H9 (cell line): ENCODE measurements at regions not wholly inside any gene's neighbourhood (a gene's known extent, or its start where the extent isn't known, plus 50 kb on each side); places are given as distances from the start of the nearest gene placed in this dataset.
A peak's percentile ranks its signal among the peaks of the same experiment; 100 is the strongest.
"Not testable (repeated sequence)": the region's sequence is repeated elsewhere in the genome, so short reads cannot be mapped to it uniquely, and the experiment has no call there.

Experiments
- DNase-seq: peaks from one replicate; pipeline ENCODE4 v3.0.0-alpha.2; 2017
- H2AFZ ChIP-seq: one replicate; pipeline ENCODE4 v1.6.1; 2013; ENCODE audit warnings: mild to moderate bottlenecking, low read length, control low read depth, moderate library complexity
- H2AK5ac ChIP-seq: 2 replicates; pipeline ENCODE4 v1.6.1; 2013; ENCODE audit warnings: low read length, control low read depth, mixed read lengths; ENCODE audit not compliant: insufficient read length
- H2BK120ac ChIP-seq: one replicate; pipeline ENCODE4 v1.6.1; 2013; ENCODE audit warnings: low read depth, mild to moderate bottlenecking, low read length, control low read depth, inconsistent platforms; ENCODE audit not compliant: poor library complexity, severe bottlenecking
- H2BK12ac ChIP-seq: 2 replicates; pipeline ENCODE4 v1.6.1; 2013; ENCODE audit warnings: low read length, control low read depth, mixed read lengths, low read depth; ENCODE audit not compliant: insufficient read length
- H2BK15ac ChIP-seq: 2 replicates; pipeline ENCODE4 v1.6.1; 2013; ENCODE audit warnings: low read depth, low read length, control low read depth
- H2BK20ac ChIP-seq: one replicate; pipeline ENCODE4 v1.6.1; 2013; ENCODE audit warnings: low read depth, mild to moderate bottlenecking, low read length, control low read depth, inconsistent platforms; ENCODE audit not compliant: poor library complexity, severe bottlenecking
- H2BK5ac ChIP-seq: 2 replicates; pipeline ENCODE4 v1.6.1; 2013; ENCODE audit warnings: low read length, control low read depth, mixed read lengths; ENCODE audit not compliant: insufficient read length
- H3K14ac ChIP-seq: 2 replicates; pipeline ENCODE4 v1.6.1; 2013; ENCODE audit warnings: low read length, control low read depth; ENCODE audit not compliant: insufficient read depth
- H3K18ac ChIP-seq: 2 replicates; pipeline ENCODE4 v1.6.1; 2013; ENCODE audit warnings: low read depth, mild to moderate bottlenecking, mixed read lengths, low read length, control low read depth; ENCODE audit not compliant: insufficient read length
- H3K23ac ChIP-seq: 2 replicates; pipeline ENCODE4 v1.6.1; 2013; ENCODE audit warnings: low read length, control low read depth, mixed read lengths, low read depth; ENCODE audit not compliant: insufficient read length
- H3K23me2 ChIP-seq: 2 replicates; pipeline ENCODE4 v1.6.1; 2013; ENCODE audit warnings: low read depth, mild to moderate bottlenecking, mixed read lengths, low read length, control low read depth; ENCODE audit not compliant: insufficient read length, poor library complexity, severe bottlenecking
- H3K27ac ChIP-seq: 2 replicates; pipeline ENCODE4 v1.5.1; 2013; ENCODE audit warnings: low read length, control low read depth, mixed read lengths, low read depth; ENCODE audit not compliant: insufficient read length
- H3K27me3 ChIP-seq: 2 replicates; pipeline ENCODE4 v1.6.1; 2013; ENCODE audit warnings: low read length, control low read depth, inconsistent platforms; ENCODE audit not compliant: insufficient read depth
- H3K4ac ChIP-seq: 2 replicates; pipeline ENCODE4 v1.6.1; 2013; ENCODE audit warnings: low read depth, mild to moderate bottlenecking, control low read depth, inconsistent platforms, low read length, moderate library complexity
- H3K4me1 ChIP-seq: 2 replicates; pipeline ENCODE4 v1.6.1; 2013; ENCODE audit warnings: low read length, control low read depth, inconsistent platforms; ENCODE audit not compliant: insufficient read depth
- H3K4me2 ChIP-seq: 2 replicates; pipeline ENCODE4 v1.6.1; 2013; ENCODE audit warnings: low read length, control low read depth, mixed read lengths; ENCODE audit not compliant: insufficient read length, insufficient read depth
- H3K56ac ChIP-seq: 2 replicates; pipeline ENCODE4 v1.6.1; 2013; ENCODE audit warnings: low read depth, mild to moderate bottlenecking, mixed read lengths, low read length, control low read depth; ENCODE audit not compliant: insufficient read length
- H3K79me1 ChIP-seq: 2 replicates; pipeline ENCODE4 v1.6.1; 2013; ENCODE audit warnings: low read depth, mild to moderate bottlenecking, moderate library complexity, low read length, control low read depth, inconsistent platforms; ENCODE audit not compliant: insufficient read depth, poor library complexity, severe bottlenecking
- H3K79me2 ChIP-seq: 2 replicates; pipeline ENCODE4 v1.6.1; 2013; ENCODE audit warnings: low read length, control low read depth, inconsistent platforms; ENCODE audit not compliant: insufficient read depth
- H3K9ac ChIP-seq: 2 replicates; pipeline ENCODE4 v1.6.1; 2013; ENCODE audit warnings: low read length, control low read depth, mixed read lengths; ENCODE audit not compliant: insufficient read length; ENCODE audit errors: extremely low read depth
- H3K9me3 ChIP-seq: one replicate; pipeline ENCODE4 v1.6.1; 2013; ENCODE audit warnings: low read depth, low read length, inconsistent platforms; ENCODE audit not compliant: control insufficient read depth
- H3T11ph ChIP-seq: one replicate; pipeline ENCODE4 v1.6.1; 2013; ENCODE audit warnings: mild to moderate bottlenecking, low read length, control low read depth, inconsistent platforms
- H4K20me1 ChIP-seq: one replicate; pipeline ENCODE4 v1.6.1; 2013; ENCODE audit not compliant: control insufficient read depth, insufficient read length, insufficient read depth
- H4K5ac ChIP-seq: 2 replicates; pipeline ENCODE4 v1.6.1; 2013; ENCODE audit warnings: low read depth, mild to moderate bottlenecking, mixed read lengths, low read length, control low read depth; ENCODE audit not compliant: insufficient read length
- H4K8ac ChIP-seq: replicated peaks from 2 replicates; pipeline ENCODE4 v1.6.1; 2013; ENCODE audit warnings: low read length, control low read depth, mixed read lengths, low read depth; ENCODE audit not compliant: insufficient read length
- H4K91ac ChIP-seq: 2 replicates; pipeline ENCODE4 v1.6.1; 2013; ENCODE audit warnings: low read depth, mild to moderate bottlenecking, moderate library complexity, mixed read lengths, low read length, control low read depth; ENCODE audit not compliant: insufficient read length
- H3K27ac Mint-ChIP-seq, 3 experiments: 2 replicates in 2 of 3; 3 replicates in 1 of 3; pipeline ENCODE4 v1.8.0; 2020 to 2021; ENCODE audit warnings: mixed read lengths in 3 of 3, mild to moderate bottlenecking in 1 of 3, moderate library complexity in 1 of 3
- H3K27me3 Mint-ChIP-seq: 2 replicates; pipeline ENCODE4 v1.8.0; 2021; ENCODE audit warnings: low read depth, mild to moderate bottlenecking, moderate library complexity, mixed read lengths
- H3K36me3 Mint-ChIP-seq, 3 experiments: 2 replicates in 2 of 3; 3 replicates in 1 of 3; pipeline ENCODE4 v1.8.0; 2020 to 2021; ENCODE audit warnings: low read depth in 3 of 3, mixed read lengths in 3 of 3; ENCODE audit not compliant: insufficient read depth in 1 of 3
- H3K4me1 Mint-ChIP-seq, 2 experiments: 2 replicates each; pipeline ENCODE4 v1.8.0; 2020; ENCODE audit warnings: mixed read lengths in 2 of 2
- H3K4me3 Mint-ChIP-seq, 2 experiments: 2 replicates in 1 of 2; 3 replicates in 1 of 2; pipeline ENCODE4 v1.8.0; 2020 to 2021; ENCODE audit warnings: mild to moderate bottlenecking in 2 of 2, mixed read lengths in 2 of 2, moderate library complexity in 1 of 2
- H3K9me3 Mint-ChIP-seq, 2 experiments: 2 replicates in 1 of 2; 3 replicates in 1 of 2; pipeline ENCODE4 v1.8.0; 2020; ENCODE audit warnings: mild to moderate bottlenecking in 2 of 2, mixed read lengths in 2 of 2, moderate library complexity in 1 of 2
- WGBS: extraction: QIAGEN DNeasy Blood & Tissue Kit; methylation state at CpG from one replicate; pipeline ENCODE4 v1.1.7; 2013; ENCODE audit warnings: missing lambda C conversion rate, low lambda C conversion rate, mixed read lengths; ENCODE audit not compliant: insufficient read length; ENCODE audit errors: extremely low coverage; 5-methylcytosine and 5-hydroxymethylcytosine counted together
- TF ChIP-seq, protein P1 (sequence below): fragments of 200-600 bp; sonication (generic); conservative IDR thresholded peaks from 3 replicates; pipeline ENCODE4 v1.8.0; 2021; ENCODE audit warnings: antibody characterized with exemption, mild to moderate bottlenecking

- TF ChIP-seq, protein P1, sequence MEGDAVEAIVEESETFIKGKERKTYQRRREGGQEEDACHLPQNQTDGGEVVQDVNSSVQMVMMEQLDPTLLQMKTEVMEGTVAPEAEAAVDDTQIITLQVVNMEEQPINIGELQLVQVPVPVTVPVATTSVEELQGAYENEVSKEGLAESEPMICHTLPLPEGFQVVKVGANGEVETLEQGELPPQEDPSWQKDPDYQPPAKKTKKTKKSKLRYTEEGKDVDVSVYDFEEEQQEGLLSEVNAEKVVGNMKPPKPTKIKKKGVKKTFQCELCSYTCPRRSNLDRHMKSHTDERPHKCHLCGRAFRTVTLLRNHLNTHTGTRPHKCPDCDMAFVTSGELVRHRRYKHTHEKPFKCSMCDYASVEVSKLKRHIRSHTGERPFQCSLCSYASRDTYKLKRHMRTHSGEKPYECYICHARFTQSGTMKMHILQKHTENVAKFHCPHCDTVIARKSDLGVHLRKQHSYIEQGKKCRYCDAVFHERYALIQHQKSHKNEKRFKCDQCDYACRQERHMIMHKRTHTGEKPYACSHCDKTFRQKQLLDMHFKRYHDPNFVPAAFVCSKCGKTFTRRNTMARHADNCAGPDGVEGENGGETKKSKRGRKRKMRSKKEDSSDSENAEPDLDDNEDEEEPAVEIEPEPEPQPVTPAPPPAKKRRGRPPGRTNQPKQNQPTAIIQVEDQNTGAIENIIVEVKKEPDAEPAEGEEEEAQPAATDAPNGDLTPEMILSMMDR: no peak
- WGBS: no CpG with 5 or more reads among the region's 22 CpGs
- Histone ChIP-seq H4K20me1 (no peaks in the 10 kb centered on the region), H3K18ac (no peak overlapping the region), H3K14ac (no peak overlapping the region), H2BK15ac (no peak overlapping the region), H3K79me1 (no peaks in the 10 kb centered on the region), H3K4me1 (no peaks in the 10 kb centered on the region), H2BK120ac (no peak overlapping the region), H3K4ac (no peak overlapping the region), H3T11ph (no peak overlapping the region), H4K91ac (no peak overlapping the region), H3K23ac (no peak overlapping the region), H3K27ac (no peak overlapping the region), H2BK12ac (no peak overlapping the region), H2BK5ac (no peak overlapping the region), H3K27me3 (no peaks in the 10 kb centered on the region), H4K8ac (no peak overlapping the region), H3K9ac (no peak overlapping the region), H2AFZ (no peak overlapping the region), H4K5ac (no peak overlapping the region), H2BK20ac (no peak overlapping the region), H2AK5ac (no peak overlapping the region), H3K9me3 (no peaks in the 10 kb centered on the region), H3K23me2 (no peaks in the 10 kb centered on the region), H3K56ac (no peak overlapping the region), H3K79me2 (no peaks in the 10 kb centered on the region), H3K4me2 (no peak overlapping the region)
- no peaks in the 10 kb centered on the region for H3K4me1 Mint-ChIP-seq
- peaks cover 0 to 4% (median 0%) of the 10 kb centered on the region in 3 experiments; a peak in 3 of 7 replicates for H3K36me3 Mint-ChIP-seq
- H3K27me3 Mint-ChIP-seq: peaks cover 6% of the 10 kb centered on the region
- peaks cover 0 to 3% of the 10 kb centered on the region in 2 experiments; a peak in 2 of 5 replicates for H3K9me3 Mint-ChIP-seq
- peak overlapping the region in 1 of 3 experiments; percentile 15; a peak in 1 of 7 replicates for H3K27ac Mint-ChIP-seq
- H3K4me3 Mint-ChIP-seq: no peak overlapping the region
- DNase-seq: no peak
Measured at GRCh38 chr3:32626631-32627030, 56.0 kb upstream of the DYNC1LI1 start.

GRCh38 chr3:32625543-32626176, 55.0 kb upstream of the DYNC1LI1 start:
- WGBS: no CpG with 5 or more reads among the region's 38 CpGs
- not testable (repeated sequence) for H4K5ac ChIP-seq, H3K23ac ChIP-seq, H3K79me2 ChIP-seq, H3K9me3 ChIP-seq, H2BK15ac ChIP-seq, H3K4me1 Mint-ChIP-seq, H3K9ac ChIP-seq, H4K20me1 ChIP-seq, H2BK20ac ChIP-seq, H2BK5ac ChIP-seq, H3K14ac ChIP-seq, H3K9me3 Mint-ChIP-seq, H3K18ac ChIP-seq, H3K4ac ChIP-seq, H4K8ac ChIP-seq, H3K79me1 ChIP-seq, H4K91ac ChIP-seq, H3K27me3 Mint-ChIP-seq, H3K56ac ChIP-seq, H3K27ac ChIP-seq, H3K4me2 ChIP-seq, H2AFZ ChIP-seq, H3T11ph ChIP-seq, H2BK12ac ChIP-seq, H3K23me2 ChIP-seq, H2AK5ac ChIP-seq, DNase-seq, H3K4me1 ChIP-seq, H3K4me3 Mint-ChIP-seq, H3K27ac Mint-ChIP-seq, H3K27me3 ChIP-seq, H3K36me3 Mint-ChIP-seq, H2BK120ac ChIP-seq
